LNCaP clone FGC (cell line): ENCODE measurements at regions not wholly inside any gene's neighbourhood (a gene's known extent, or its start where the extent isn't known, plus 50 kb on each side); places are given as distances from the start of the nearest gene placed in this dataset.

Experiments
- DNase-seq: peaks from one replicate; pipeline ENCODE4 v3.0.0-alpha.2; 2011; ENCODE audit warnings: low read depth
- H3K4me3 ChIP-seq: 2 replicates; pipeline ENCODE4 v1.5.1; 2011; ENCODE audit warnings: mild to moderate bottlenecking, low read depth, low read length, control low read depth
- TF ChIP-seq, protein P1 (sequence below): IDR thresholded peaks from 2 replicates; pipeline ENCODE4 v1.5.1; 2012; ENCODE audit warnings: mild to moderate bottlenecking; ENCODE audit not compliant: control insufficient read depth, insufficient read depth; ENCODE audit errors: extremely low read depth

DNA sequence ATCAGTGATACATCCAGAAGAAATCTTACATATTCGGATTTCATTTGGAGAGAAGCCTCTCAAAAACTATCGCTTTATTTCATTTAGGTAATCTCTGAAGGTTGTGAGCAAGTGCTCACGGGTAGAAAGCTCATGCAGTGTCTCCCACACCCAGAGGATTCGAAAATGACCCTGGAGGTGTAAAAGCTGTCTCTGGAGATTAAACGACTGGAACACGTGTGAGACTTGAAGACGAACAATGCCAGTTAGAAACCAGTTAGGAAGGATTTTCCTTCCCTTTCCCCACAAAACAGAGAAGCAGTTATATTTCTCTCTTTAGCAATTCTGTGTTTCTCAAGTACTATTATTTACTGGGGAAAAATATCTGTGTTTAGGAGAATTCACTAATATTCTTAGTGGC lies 92.5 kb upstream of the CD55 start:
- H3K4me3 ChIP-seq = no peak overlapping the region
- DNase-seq = no peak
- TF ChIP-seq, protein P1, sequence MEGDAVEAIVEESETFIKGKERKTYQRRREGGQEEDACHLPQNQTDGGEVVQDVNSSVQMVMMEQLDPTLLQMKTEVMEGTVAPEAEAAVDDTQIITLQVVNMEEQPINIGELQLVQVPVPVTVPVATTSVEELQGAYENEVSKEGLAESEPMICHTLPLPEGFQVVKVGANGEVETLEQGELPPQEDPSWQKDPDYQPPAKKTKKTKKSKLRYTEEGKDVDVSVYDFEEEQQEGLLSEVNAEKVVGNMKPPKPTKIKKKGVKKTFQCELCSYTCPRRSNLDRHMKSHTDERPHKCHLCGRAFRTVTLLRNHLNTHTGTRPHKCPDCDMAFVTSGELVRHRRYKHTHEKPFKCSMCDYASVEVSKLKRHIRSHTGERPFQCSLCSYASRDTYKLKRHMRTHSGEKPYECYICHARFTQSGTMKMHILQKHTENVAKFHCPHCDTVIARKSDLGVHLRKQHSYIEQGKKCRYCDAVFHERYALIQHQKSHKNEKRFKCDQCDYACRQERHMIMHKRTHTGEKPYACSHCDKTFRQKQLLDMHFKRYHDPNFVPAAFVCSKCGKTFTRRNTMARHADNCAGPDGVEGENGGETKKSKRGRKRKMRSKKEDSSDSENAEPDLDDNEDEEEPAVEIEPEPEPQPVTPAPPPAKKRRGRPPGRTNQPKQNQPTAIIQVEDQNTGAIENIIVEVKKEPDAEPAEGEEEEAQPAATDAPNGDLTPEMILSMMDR = no peak

DNA sequence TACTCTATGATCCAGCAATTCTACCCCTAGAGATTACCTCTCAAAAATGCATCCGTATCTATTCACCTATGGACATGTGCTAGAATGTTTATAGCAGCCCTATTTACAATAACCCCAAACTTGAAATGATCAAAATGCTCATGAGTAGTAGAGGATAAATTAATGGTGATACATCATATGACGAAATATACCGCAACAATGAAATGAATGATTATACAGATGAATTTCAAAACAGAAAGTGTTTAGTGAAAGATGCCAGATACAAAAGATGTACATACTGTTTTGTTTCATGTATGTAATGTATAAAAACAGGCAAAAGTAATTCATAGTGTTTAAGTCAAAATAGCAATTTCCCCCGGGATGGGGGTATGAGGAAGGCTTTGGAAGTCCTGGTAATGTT lies 91.0 kb upstream of the CD55 start:
- TF ChIP-seq, protein P1 = no peak

DNA sequence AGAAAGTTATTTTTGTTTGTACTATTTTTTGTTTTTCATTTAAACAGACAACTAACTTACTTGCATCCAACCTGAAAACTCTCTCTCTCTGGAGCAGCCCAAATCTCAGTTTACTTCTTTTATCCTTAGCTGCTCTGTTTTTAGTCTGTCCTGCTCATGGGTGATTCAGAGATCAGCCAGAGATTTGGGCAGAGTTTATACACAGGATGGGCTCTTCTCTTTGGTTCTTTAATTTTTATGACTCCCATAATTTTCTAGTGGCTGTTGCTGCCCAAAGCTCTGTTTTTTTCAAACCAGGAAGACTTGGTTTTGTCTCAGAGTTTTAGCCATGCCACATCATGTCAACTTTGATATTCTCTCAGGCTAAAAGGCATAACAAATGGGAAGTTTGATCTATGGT lies 86.8 kb upstream of the CD55 start:
- TF ChIP-seq, protein P1 = no peak
- DNase-seq = no peak
- H3K4me3 ChIP-seq = no peak overlapping the region

More for the DNA sequence above, 91.0 kb upstream of the CD55 start:
- H3K4me3 ChIP-seq = no peak overlapping the region
- no peak for DNase-seq

DNA sequence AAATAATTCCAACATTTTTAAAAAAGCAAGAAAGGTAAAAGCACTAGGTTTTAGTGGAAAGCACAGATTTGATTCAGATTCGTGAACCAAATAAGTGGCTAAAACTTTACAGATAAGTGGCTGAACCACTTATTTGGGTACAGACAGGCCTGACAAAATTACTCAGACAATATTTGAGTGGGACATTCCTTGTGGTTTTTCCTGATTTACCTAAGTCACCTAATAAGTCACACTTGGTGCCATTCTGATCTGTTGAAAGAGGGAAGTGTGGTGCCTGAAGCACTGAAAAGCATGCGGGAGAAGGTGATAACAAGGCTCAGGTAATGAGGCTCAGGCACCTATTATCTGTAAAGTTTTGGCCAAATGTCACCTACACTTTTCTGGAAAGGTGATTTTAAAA lies 81.6 kb upstream of the CD55 start:
- DNase-seq = no peak
- TF ChIP-seq, protein P1 = no peak
- no peak overlapping the region for H3K4me3 ChIP-seq

DNA sequence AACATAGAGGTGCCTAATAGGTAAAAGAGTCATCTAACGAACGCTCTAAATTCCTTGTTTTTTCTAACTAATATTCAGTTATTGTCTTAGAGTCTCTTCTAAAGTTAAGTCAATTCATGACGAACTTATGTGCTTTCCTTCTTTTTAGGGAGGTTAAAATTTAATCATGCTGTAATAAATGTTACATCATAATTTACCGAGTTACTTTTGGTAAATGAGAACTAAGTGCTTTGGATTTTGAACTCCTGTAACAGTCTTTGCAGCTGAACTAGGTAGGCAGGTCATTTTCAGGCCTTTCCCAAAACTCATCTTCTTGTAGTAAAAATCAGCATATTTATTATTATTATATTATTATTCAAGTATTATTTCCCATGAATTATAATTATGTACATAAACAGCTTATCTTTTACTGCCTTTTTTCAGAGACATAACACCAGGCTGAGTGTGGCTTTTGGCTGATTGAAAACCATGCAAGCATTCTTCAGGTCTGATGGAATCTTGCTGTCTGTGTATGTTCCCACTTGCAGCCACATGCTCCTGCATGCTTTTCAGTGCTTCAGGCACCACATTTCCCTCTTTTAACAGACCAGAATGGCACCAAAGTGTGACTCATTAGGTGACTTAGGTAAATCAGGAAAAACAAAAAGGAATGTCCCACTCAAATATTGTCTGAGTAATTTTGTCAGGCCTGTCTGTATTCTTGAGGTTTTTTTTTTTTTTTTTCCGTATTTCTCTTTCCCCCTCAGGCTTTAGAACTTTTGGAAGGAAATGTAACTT lies 81.0 kb upstream of the CD55 start:
- TF ChIP-seq, protein P1 = no peak
- DNase-seq = no peak

DNA sequence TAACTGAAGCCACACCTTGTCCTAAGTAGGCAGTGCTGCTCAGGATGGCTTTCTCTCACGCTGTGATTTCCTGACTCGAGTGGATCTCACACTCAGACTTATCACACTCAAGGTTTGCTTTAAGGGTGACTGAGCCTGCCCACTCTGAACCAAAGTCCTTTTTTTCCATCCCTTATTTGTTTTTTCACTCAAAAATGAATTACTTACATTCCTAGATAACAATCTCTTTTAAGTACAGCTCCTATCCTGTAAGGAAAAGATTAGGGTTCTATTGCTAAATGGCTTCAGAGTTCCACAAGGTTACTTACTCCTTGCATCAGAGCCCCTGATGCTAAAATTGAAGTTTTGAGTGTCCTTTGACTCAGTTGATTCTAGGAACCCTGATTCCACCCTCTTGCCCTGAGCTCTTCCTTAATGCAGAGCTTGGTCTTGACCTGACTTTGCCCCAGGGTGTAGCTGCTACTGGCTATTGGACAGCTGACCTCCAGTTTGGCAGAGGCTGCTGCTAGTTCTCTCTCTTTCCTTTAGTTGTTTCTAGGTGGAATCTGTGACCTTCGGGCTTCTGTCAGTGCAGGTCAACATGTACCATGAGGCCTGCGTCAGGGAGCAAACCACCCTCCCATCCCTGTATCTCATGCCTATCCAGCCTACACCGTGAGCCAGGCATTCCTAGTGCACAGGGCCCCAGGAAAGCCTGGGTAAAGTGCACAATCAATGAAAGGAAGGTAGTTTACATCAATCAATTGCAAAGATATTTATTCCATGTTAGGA lies 80.1 kb upstream of the CD55 start:
- H3K4me3 ChIP-seq = no peak overlapping the region
- TF ChIP-seq, protein P1 = no peak
- no peak for DNase-seq

More for the DNA sequence above, 81.0 kb upstream of the CD55 start:
- no peak overlapping the region for H3K4me3 ChIP-seq
